ENCODE measurements at regions not wholly inside any gene's neighbourhood (a gene's known extent, or its start where the extent isn't known, plus 50 kb on each side); places are given as distances from the start of the nearest gene placed in this dataset.

- no peak overlapping the region for H3K4me3 ChIP-seq (replicated peaks; ENCODE audit: low read depth, low read length)
- DNase-seq (ENCODE audit: low read depth), result peak; percentile 22
- TF ChIP-seq CTCF (IDR thresholded peaks at IDR 0.05; ENCODE audit: low read length, missing control alignments), result no peak
These were observed 53.4 kb upstream of the NAV3 start for GRCh38 chr12:77777274-77777673.

GRCh38 chr12:77774761-77775160 is 55.9 kb upstream of the NAV3 start:
- DNase-seq (ENCODE audit: low read depth), result no peak
- no peak for TF ChIP-seq CTCF (IDR thresholded peaks at IDR 0.05; ENCODE audit: low read length, missing control alignments)
- H3K4me3 ChIP-seq (replicated peaks; ENCODE audit: low read depth, low read length), result no peak overlapping the region

GRCh38 chr12:77772676-77773298 is 57.9 kb upstream of the NAV3 start:
- no peak for DNase-seq (ENCODE audit: low read depth)
- H3K4me3 ChIP-seq (replicated peaks; ENCODE audit: low read depth, low read length), result no peak overlapping the region
- no peak for TF ChIP-seq CTCF (IDR thresholded peaks at IDR 0.05; ENCODE audit: low read length, missing control alignments)

DNA sequence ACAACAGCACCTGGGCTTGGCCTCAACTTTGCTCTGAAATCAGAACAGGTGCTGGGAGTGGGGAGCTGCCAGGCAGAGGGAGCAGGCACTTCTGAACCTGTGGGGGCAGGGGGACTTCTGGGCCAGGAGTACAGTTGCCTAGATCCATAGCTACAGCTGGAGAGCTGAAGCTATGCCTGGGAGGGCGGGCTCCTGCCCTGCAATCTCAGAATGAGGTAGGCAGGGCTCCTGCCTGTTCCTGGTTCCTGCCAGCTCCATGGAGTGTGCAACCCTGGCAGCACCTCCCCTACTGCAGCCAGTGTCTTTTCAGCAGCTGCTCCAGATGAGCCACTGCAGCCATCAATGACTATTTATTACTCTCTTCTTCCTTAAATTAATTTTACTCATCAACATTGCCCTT is 62.1 kb upstream of the NAV3 start:
- no peak overlapping the region for H3K4me3 ChIP-seq (replicated peaks; ENCODE audit: low read depth, low read length)
- DNase-seq (ENCODE audit: low read depth), result no peak
- no peak for TF ChIP-seq CTCF (IDR thresholded peaks at IDR 0.05; ENCODE audit: low read length, missing control alignments)

- no peak overlapping the region for H3K4me3 ChIP-seq (replicated peaks; ENCODE audit: low read depth, low read length)
- TF ChIP-seq CTCF (IDR thresholded peaks at IDR 0.05; ENCODE audit: low read length, missing control alignments), result no peak
- no peak for DNase-seq (ENCODE audit: low read depth)
These were observed 62.8 kb upstream of the NAV3 start for GRCh38 chr12:77767756-77768343.

GRCh38 chr12:77767335-77767734 is 63.4 kb upstream of the NAV3 start:
- DNase-seq (ENCODE audit: low read depth), result no peak
- TF ChIP-seq CTCF (IDR thresholded peaks at IDR 0.05; ENCODE audit: low read length, missing control alignments), result no peak
- no peak overlapping the region for H3K4me3 ChIP-seq (replicated peaks; ENCODE audit: low read depth, low read length)

DNA sequence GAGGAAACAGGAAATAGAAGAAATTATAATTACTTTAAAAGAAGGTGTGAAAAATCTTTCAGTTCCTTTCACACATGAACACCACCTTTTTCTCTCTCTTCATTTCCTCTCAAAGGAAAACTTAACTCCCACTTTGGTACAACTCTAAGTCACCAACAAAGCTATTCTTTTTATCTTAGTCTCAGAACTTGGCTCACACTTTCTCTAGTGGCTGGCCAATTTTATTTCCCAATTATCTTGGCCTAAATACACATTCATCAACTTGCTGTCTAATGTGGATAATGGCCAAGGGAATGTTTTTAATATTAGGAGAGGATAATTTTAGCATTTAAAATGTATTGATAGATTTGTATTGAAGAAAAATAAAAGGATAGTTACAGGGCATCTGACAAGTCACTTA is 64.5 kb upstream of the NAV3 start:
- peak; percentile 34 for DNase-seq (ENCODE audit: low read depth)
- no peak for TF ChIP-seq CTCF (IDR thresholded peaks at IDR 0.05; ENCODE audit: low read length, missing control alignments)
- H3K4me3 ChIP-seq (replicated peaks; ENCODE audit: low read depth, low read length), result no peak overlapping the region

Measured in fibroblast of pulmonary artery (primary cell).